GM23338 (cell line): ENCODE measurements at regions not wholly inside any gene's neighbourhood (a gene's known extent, or its start where the extent isn't known, plus 50 kb on each side); places are given as distances from the start of the nearest gene placed in this dataset.

Experiments used
- ATAC-seq: fragments of 200-7000 bp; cut with Tn5 transposase; 3 replicates; pipeline ENCODE4 v1.9.1; 2020
- DNase-seq: peaks from one replicate; pipeline ENCODE4 v3.0.0-alpha.2; 2015; ENCODE audit warnings: low spot score
- H2AFZ ChIP-seq: fragments of 200-600 bp; sonication (generic); 2 replicates; pipeline ENCODE4 v1.8.0; 2016; ENCODE audit warnings: antibody characterized with exemption, mild to moderate bottlenecking, moderate library complexity
- H3F3A ChIP-seq: fragments of 200-600 bp; sonication (generic); replicated peaks from 2 replicates; pipeline ENCODE4 v1.8.0; 2017; ENCODE audit warnings: antibody characterized with exemption, mixed run types, low read depth
- H3K27ac ChIP-seq: fragments of 200-600 bp; sonication (generic); 2 replicates; pipeline ENCODE4 v1.6.1; 2016; ENCODE audit warnings: low read depth
- H3K27me3 ChIP-seq: fragments of 200-600 bp; sonication (generic); 2 replicates; pipeline ENCODE4 v1.8.0; 2016; ENCODE audit warnings: mild to moderate bottlenecking, mixed run types, moderate library complexity; ENCODE audit not compliant: insufficient read depth
- H3K36me3 ChIP-seq: fragments of 200-600 bp; sonication (generic); 2 replicates; pipeline ENCODE4 v1.8.0; 2016; ENCODE audit warnings: mild to moderate bottlenecking; ENCODE audit not compliant: insufficient read depth
- H3K4me1 ChIP-seq: fragments of 200-600 bp; sonication (generic); 2 replicates; pipeline ENCODE4 v1.8.0; 2016; ENCODE audit warnings: mild to moderate bottlenecking, moderate library complexity; ENCODE audit not compliant: insufficient read depth
- H3K4me2 ChIP-seq: fragments of 200-600 bp; sonication (generic); 2 replicates; pipeline ENCODE4 v1.7.1; 2017; ENCODE audit warnings: mixed run types
- H3K4me3 ChIP-seq: fragments of 200-600 bp; sonication (generic); 2 replicates; pipeline ENCODE4 v1.6.1; 2016; ENCODE audit warnings: mixed run types
- H3K79me2 ChIP-seq: fragments of 200-600 bp; sonication (generic); replicated peaks from 2 replicates; pipeline ENCODE4 v1.8.0; 2017; ENCODE audit warnings: mild to moderate bottlenecking; ENCODE audit not compliant: insufficient read depth
- H3K9me2 ChIP-seq: fragments of 200-600 bp; sonication (generic); 2 replicates; pipeline ENCODE4 v1.8.0; 2017; ENCODE audit not compliant: insufficient read depth
- H4K20me1 ChIP-seq: fragments of 200-600 bp; sonication (generic); replicated peaks from 2 replicates; pipeline ENCODE4 v1.8.0; 2017; ENCODE audit warnings: mild to moderate bottlenecking; ENCODE audit not compliant: insufficient read depth
- H3K27ac Mint-ChIP-seq: 2 replicates; pipeline ENCODE4 v1.8.0; 2020; ENCODE audit warnings: inconsistent platforms, mild to moderate bottlenecking, moderate library complexity, mixed read lengths
- H3K27me3 Mint-ChIP-seq: 3 replicates; pipeline ENCODE4 v1.8.0; 2022; ENCODE audit warnings: low read depth, mild to moderate bottlenecking, moderate library complexity, mixed read lengths, inconsistent platforms; ENCODE audit not compliant: insufficient read depth, poor library complexity
- H3K36me3 Mint-ChIP-seq: 3 replicates; pipeline ENCODE4 v1.8.0; 2021; ENCODE audit warnings: low read depth, mild to moderate bottlenecking, inconsistent platforms, moderate library complexity, mixed read lengths
- H3K4me1 Mint-ChIP-seq: 3 replicates; pipeline ENCODE4 v1.8.0; 2020; ENCODE audit warnings: mild to moderate bottlenecking, inconsistent platforms, mixed read lengths
- H3K4me3 Mint-ChIP-seq: 3 replicates; pipeline ENCODE4 v1.8.0; 2021; ENCODE audit warnings: moderate library complexity, mild to moderate bottlenecking, inconsistent platforms, mixed read lengths
- H3K9me3 Mint-ChIP-seq: 3 replicates; pipeline ENCODE4 v1.8.0; 2020; ENCODE audit warnings: moderate library complexity, mild to moderate bottlenecking, inconsistent platforms, mixed read lengths
- CREB1 ChIP-seq: fragments of 250-450 bp; sonication (Bioruptor Pico); IDR thresholded peaks from 2 replicates; pipeline ENCODE4 v1.5.0; 2020; ENCODE audit warnings: low read depth, mild to moderate bottlenecking, moderate library complexity
- EZH2 ChIP-seq: fragments of 200-600 bp; sonication (generic); IDR thresholded peaks from one replicate; pipeline ENCODE4 v1.8.0; 2017; ENCODE audit warnings: antibody characterized with exemption, mild to moderate bottlenecking, low read depth; ENCODE audit not compliant: unreplicated experiment
- EZH2phosphoT487 ChIP-seq: fragments of 200-600 bp; sonication (generic); IDR thresholded peaks from one replicate; pipeline ENCODE4 v1.8.1; 2018; ENCODE audit warnings: antibody characterized with exemption; ENCODE audit not compliant: unreplicated experiment
- JUNB ChIP-seq: IDR thresholded peaks from one replicate; pipeline ENCODE4 v1.6.1; 2016; ENCODE audit warnings: antibody characterized with exemption; ENCODE audit not compliant: unreplicated experiment
- NANOG ChIP-seq: IDR thresholded peaks from 2 replicates; pipeline ENCODE4 v1.6.1; 2016; ENCODE audit warnings: antibody characterized with exemption, borderline replicate concordance
- POLR2AphosphoS5 ChIP-seq: IDR thresholded peaks from 2 replicates; pipeline ENCODE4 v1.6.1; 2016; ENCODE audit warnings: antibody characterized with exemption, low read depth
- STAT1 ChIP-seq: IDR thresholded peaks from one replicate; pipeline ENCODE4 v1.6.1; 2016; ENCODE audit warnings: antibody characterized with exemption; ENCODE audit not compliant: unreplicated experiment
- ZNF114 ChIP-seq: fragments of 250-450 bp; sonication (Bioruptor Pico); IDR thresholded peaks from 2 replicates; pipeline ENCODE4 v1.5.0; 2020; ENCODE audit warnings: mild to moderate bottlenecking, moderate library complexity
- ZNF331 ChIP-seq: fragments of 250-450 bp; sonication (Bioruptor Pico); IDR thresholded peaks from 2 replicates; pipeline ENCODE4 v1.5.0; 2020; ENCODE audit warnings: low read depth, mild to moderate bottlenecking, moderate library complexity
- TF ChIP-seq, protein P1 (sequence below): IDR thresholded peaks from 2 replicates; pipeline ENCODE4 v1.6.1; 2016; ENCODE audit warnings: antibody characterized with exemption
- TF ChIP-seq, protein P2 (sequence below): IDR thresholded peaks from one replicate; pipeline ENCODE4 v1.6.1; 2018; ENCODE audit warnings: antibody characterized with exemption; ENCODE audit not compliant: unreplicated experiment
- TF ChIP-seq, protein P3 (sequence below): fragments of 250-450 bp; sonication (Bioruptor Pico); IDR thresholded peaks from 2 replicates; pipeline ENCODE4 v1.5.0; 2020; ENCODE audit warnings: mild to moderate bottlenecking, moderate library complexity
- TF ChIP-seq, protein P4 (sequence below), 2 experiments: fragments of 200-600 bp in 1 of 2; sonication (generic) in 1 of 2; conservative IDR thresholded peaks; 2 replicates each; pipeline versions ENCODE4 v1.5.1 to v1.6.1; 2016 to 2017; ENCODE audit warnings: antibody characterized with exemption in 2 of 2, low read depth in 2 of 2, mild to moderate bottlenecking in 2 of 2, moderate library complexity in 1 of 2

DNA sequence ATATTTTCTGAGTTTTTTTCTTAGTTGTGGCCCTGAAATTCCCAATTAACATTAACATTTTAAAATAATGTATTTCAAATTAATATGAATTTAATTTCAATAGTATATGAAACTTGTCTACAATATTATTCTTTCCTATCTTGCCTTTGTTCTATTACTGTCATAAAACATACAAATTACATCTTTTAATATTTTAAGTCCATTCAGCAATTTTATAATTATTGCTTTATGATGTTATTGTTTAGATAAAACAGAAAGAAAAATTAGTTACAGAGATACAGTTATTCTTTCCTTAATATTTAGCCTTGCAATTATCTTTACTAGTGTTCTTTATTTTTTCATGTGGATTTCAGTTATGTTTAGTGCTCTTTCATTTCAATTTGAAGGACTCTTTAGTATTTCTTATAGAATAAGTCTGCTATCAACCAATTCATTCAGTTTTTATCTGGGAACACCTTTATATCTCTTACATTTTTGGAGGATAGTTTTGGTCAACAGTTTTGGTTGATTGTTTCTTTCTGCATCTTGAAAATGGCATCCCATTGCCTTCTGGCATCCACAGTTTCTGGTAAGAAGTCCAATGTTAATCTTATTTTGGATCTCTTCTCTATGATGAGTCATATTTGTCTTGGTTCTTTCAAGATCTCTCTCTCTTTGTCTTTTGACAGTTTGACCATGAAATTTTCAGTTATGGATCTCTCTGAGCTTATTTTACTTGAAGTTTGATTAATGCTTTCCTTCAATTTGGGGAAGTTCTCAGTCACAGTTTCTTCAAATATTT, 76.9 kb upstream of the CHST9 start:
- Histone ChIP-seq H3K79me2 (no peaks in the 10 kb centered on the region), H3K4me3 (no peak overlapping the region), H3K27me3 (no peaks in the 10 kb centered on the region), H3K4me2 (no peak overlapping the region), H3K36me3 (0 out of 2 replicates have a peak, but pooled peaks cover 4% of the 10 kb centered on the region), H3K9me2 (0 out of 2 replicates have a peak, but pooled peaks cover 3% of the 10 kb centered on the region), H4K20me1 (no peaks in the 10 kb centered on the region), H3K4me1 (no peaks in the 10 kb centered on the region), H3K27ac (no peak overlapping the region), H2AFZ (no peak overlapping the region), H3F3A (no peaks in the 10 kb centered on the region)
- H3K27me3 Mint-ChIP-seq: peaks cover 3% of the 10 kb centered on the region
- no peak for TF ChIP-seq NANOG
- TF ChIP-seq, protein P1, sequence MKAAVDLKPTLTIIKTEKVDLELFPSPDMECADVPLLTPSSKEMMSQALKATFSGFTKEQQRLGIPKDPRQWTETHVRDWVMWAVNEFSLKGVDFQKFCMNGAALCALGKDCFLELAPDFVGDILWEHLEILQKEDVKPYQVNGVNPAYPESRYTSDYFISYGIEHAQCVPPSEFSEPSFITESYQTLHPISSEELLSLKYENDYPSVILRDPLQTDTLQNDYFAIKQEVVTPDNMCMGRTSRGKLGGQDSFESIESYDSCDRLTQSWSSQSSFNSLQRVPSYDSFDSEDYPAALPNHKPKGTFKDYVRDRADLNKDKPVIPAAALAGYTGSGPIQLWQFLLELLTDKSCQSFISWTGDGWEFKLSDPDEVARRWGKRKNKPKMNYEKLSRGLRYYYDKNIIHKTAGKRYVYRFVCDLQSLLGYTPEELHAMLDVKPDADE: no peak
- no peak for TF ChIP-seq EZH2phosphoT487
- TF ChIP-seq, protein P2, sequence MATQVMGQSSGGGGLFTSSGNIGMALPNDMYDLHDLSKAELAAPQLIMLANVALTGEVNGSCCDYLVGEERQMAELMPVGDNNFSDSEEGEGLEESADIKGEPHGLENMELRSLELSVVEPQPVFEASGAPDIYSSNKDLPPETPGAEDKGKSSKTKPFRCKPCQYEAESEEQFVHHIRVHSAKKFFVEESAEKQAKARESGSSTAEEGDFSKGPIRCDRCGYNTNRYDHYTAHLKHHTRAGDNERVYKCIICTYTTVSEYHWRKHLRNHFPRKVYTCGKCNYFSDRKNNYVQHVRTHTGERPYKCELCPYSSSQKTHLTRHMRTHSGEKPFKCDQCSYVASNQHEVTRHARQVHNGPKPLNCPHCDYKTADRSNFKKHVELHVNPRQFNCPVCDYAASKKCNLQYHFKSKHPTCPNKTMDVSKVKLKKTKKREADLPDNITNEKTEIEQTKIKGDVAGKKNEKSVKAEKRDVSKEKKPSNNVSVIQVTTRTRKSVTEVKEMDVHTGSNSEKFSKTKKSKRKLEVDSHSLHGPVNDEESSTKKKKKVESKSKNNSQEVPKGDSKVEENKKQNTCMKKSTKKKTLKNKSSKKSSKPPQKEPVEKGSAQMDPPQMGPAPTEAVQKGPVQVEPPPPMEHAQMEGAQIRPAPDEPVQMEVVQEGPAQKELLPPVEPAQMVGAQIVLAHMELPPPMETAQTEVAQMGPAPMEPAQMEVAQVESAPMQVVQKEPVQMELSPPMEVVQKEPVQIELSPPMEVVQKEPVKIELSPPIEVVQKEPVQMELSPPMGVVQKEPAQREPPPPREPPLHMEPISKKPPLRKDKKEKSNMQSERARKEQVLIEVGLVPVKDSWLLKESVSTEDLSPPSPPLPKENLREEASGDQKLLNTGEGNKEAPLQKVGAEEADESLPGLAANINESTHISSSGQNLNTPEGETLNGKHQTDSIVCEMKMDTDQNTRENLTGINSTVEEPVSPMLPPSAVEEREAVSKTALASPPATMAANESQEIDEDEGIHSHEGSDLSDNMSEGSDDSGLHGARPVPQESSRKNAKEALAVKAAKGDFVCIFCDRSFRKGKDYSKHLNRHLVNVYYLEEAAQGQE: no peak
- no peak for TF ChIP-seq STAT1
- TF ChIP-seq, protein P3, sequence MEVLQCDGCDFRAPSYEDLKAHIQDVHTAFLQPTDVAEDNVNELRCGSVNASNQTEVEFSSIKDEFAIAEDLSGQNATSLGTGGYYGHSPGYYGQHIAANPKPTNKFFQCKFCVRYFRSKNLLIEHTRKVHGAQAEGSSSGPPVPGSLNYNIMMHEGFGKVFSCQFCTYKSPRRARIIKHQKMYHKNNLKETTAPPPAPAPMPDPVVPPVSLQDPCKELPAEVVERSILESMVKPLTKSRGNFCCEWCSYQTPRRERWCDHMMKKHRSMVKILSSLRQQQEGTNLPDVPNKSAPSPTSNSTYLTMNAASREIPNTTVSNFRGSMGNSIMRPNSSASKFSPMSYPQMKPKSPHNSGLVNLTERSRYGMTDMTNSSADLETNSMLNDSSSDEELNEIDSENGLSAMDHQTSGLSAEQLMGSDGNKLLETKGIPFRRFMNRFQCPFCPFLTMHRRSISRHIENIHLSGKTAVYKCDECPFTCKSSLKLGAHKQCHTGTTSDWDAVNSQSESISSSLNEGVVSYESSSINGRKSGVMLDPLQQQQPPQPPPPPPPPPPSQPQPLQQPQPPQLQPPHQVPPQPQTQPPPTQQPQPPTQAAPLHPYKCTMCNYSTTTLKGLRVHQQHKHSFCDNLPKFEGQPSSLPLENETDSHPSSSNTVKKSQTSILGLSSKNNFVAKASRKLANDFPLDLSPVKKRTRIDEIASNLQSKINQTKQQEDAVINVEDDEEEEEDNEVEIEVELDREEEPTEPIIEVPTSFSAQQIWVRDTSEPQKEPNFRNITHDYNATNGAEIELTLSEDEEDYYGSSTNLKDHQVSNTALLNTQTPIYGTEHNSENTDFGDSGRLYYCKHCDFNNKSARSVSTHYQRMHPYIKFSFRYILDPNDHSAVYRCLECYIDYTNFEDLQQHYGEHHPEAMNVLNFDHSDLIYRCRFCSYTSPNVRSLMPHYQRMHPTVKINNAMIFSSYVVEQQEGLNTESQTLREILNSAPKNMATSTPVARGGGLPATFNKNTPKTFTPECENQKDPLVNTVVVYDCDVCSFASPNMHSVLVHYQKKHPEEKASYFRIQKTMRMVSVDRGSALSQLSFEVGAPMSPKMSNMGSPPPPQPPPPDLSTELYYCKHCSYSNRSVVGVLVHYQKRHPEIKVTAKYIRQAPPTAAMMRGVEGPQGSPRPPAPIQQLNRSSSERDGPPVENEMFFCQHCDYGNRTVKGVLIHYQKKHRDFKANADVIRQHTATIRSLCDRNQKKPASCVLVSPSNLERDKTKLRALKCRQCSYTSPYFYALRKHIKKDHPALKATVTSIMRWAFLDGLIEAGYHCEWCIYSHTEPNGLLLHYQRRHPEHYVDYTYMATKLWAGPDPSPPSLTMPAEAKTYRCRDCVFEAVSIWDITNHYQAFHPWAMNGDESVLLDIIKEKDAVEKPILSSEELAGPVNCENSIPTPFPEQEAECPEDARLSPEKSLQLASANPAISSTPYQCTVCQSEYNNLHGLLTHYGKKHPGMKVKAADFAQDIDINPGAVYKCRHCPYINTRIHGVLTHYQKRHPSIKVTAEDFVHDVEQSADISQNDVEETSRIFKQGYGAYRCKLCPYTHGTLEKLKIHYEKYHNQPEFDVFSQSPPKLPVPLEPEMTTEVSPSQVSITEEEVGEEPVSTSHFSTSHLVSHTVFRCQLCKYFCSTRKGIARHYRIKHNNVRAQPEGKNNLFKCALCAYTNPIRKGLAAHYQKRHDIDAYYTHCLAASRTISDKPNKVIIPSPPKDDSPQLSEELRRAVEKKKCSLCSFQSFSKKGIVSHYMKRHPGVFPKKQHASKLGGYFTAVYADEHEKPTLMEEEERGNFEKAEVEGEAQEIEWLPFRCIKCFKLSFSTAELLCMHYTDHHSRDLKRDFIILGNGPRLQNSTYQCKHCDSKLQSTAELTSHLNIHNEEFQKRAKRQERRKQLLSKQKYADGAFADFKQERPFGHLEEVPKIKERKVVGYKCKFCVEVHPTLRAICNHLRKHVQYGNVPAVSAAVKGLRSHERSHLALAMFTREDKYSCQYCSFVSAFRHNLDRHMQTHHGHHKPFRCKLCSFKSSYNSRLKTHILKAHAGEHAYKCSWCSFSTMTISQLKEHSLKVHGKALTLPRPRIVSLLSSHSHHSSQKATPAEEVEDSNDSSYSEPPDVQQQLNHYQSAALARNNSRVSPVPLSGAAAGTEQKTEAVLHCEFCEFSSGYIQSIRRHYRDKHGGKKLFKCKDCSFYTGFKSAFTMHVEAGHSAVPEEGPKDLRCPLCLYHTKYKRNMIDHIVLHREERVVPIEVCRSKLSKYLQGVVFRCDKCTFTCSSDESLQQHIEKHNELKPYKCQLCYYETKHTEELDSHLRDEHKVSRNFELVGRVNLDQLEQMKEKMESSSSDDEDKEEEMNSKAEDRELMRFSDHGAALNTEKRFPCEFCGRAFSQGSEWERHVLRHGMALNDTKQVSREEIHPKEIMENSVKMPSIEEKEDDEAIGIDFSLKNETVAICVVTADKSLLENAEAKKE: no peak
- TF ChIP-seq POLR2AphosphoS5: no peak
- TF ChIP-seq ZNF114 (CRISPR knock-in tag): no peak
- no peak for TF ChIP-seq ZNF331 (CRISPR knock-in tag)
- TF ChIP-seq EZH2: no peak
- no peak for TF ChIP-seq JUNB
- TF ChIP-seq CREB1 (CRISPR knock-in tag): no peak
- TF ChIP-seq, protein P4, sequence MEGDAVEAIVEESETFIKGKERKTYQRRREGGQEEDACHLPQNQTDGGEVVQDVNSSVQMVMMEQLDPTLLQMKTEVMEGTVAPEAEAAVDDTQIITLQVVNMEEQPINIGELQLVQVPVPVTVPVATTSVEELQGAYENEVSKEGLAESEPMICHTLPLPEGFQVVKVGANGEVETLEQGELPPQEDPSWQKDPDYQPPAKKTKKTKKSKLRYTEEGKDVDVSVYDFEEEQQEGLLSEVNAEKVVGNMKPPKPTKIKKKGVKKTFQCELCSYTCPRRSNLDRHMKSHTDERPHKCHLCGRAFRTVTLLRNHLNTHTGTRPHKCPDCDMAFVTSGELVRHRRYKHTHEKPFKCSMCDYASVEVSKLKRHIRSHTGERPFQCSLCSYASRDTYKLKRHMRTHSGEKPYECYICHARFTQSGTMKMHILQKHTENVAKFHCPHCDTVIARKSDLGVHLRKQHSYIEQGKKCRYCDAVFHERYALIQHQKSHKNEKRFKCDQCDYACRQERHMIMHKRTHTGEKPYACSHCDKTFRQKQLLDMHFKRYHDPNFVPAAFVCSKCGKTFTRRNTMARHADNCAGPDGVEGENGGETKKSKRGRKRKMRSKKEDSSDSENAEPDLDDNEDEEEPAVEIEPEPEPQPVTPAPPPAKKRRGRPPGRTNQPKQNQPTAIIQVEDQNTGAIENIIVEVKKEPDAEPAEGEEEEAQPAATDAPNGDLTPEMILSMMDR (conservative IDR thresholded peaks at IDR 0.05; ENCODE audit: low read depth in 2 of 2): no peak
- H3K4me3 Mint-ChIP-seq: no peak overlapping the region
- H3K9me3 Mint-ChIP-seq: peaks cover 36% of the 10 kb centered on the region
- H3K36me3 Mint-ChIP-seq: peaks cover 14% of the 10 kb centered on the region
- H3K4me1 Mint-ChIP-seq: no peaks in the 10 kb centered on the region
- DNase-seq: no peak
- no peak for ATAC-seq
- H3K27ac Mint-ChIP-seq: no peak overlapping the region
